Adipocyte (in vitro differentiated cells): ENCODE measurements at regions not wholly inside any gene's neighbourhood (a gene's known extent, or its start where the extent isn't known, plus 50 kb on each side); places are given as distances from the start of the nearest gene placed in this dataset.

ENCODE experiments used
- DNase-seq: peaks from one replicate; pipeline ENCODE4 v3.0.0-alpha.2; 2015; ENCODE audit warnings: low read depth
- H3K27me3 ChIP-seq: replicated peaks from 2 replicates; pipeline ENCODE4 v1.7.0; 2013; ENCODE audit warnings: mild to moderate bottlenecking, low read length, moderate library complexity; ENCODE audit not compliant: control insufficient read depth, insufficient read depth
- H3K36me3 ChIP-seq: 2 replicates; pipeline ENCODE4 v1.7.0; 2013; ENCODE audit warnings: low read length, mild to moderate bottlenecking, moderate library complexity; ENCODE audit not compliant: control insufficient read depth, insufficient read depth, severe bottlenecking
- H3K4me1 ChIP-seq: 2 replicates; pipeline ENCODE4 v1.7.0; 2013; ENCODE audit warnings: mild to moderate bottlenecking, low read length, moderate library complexity; ENCODE audit not compliant: control insufficient read depth, insufficient read depth
- H3K4me3 ChIP-seq: 2 replicates; pipeline ENCODE4 v1.7.0; 2013; ENCODE audit warnings: mild to moderate bottlenecking, low read length, moderate library complexity
- H3K9ac ChIP-seq: 2 replicates; pipeline ENCODE4 v1.7.0; 2013; ENCODE audit warnings: mild to moderate bottlenecking, low read length, moderate library complexity
- H3K9me3 ChIP-seq: 2 replicates; pipeline ENCODE4 v1.7.0; 2013; ENCODE audit warnings: mild to moderate bottlenecking, low read length, moderate library complexity; ENCODE audit not compliant: control insufficient read depth

DNA sequence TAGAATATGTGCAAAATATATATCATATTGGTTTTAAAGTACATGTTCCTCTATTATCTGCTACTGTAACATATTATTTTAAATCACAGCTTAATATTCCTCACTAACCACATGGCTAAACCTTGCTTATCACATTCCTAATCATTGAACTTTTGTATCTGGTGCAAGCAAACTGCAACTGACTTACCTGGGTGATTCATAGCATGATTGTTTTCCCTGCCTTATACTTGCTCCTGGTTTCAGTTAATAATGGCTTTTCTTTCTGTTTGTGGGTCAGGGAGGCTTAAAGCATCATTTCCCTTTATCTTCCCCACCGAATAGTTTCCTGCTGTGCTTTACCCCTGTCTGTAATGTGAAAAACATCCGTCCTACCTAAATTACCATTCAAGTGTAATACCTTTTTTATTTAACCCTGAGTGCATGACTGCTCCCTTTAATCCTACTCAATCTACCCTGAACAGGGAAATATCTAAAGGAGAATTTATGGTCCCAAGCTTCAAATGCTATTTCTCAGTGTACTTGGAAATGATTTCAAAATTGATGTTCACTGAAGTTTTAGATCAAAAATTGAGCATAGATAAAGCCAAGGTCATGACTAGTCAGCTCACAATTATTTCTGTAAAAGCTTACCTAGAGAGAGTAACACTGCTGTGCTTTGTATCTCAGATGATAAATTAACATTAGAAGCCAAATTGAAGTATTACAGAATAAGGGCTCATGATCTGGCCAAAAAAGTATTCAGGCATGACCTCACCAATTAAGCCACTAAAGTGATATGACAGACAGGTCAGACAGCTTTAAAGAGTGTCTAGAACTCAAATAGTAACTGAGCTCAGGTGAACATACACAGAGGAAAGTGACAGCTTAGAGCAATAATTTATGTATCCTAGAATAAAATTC is 507.1 kb downstream of the BRINP3 start:
- H3K27me3 ChIP-seq: no peaks in the 10 kb centered on the region
- H3K36me3 ChIP-seq: no peaks in the 10 kb centered on the region
- no peak for DNase-seq
- H3K9ac ChIP-seq: no peak overlapping the region
- H3K4me1 ChIP-seq: no peaks in the 10 kb centered on the region
- peaks cover 8% of the 10 kb centered on the region for H3K9me3 ChIP-seq
- H3K4me3 ChIP-seq: no peak overlapping the region

DNA sequence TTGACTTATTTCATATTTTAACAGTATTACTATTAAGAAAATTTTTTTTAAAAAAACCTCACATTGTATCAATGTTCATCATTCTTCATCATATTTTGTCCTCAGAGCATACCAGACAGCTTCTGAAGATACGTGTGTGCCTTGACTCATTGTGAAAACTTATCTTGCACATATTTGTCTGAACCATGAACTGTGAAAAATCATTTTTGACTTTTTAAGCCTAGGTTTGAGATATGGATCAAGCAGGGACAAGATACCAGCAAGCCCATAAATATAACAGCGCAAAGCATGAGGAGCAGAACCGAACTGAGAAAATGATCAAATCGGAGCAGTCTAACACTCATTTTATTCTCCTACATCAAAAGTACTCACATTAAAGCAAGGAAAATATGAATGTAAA is 506.0 kb downstream of the BRINP3 start:
- H3K27me3 ChIP-seq: no peaks in the 10 kb centered on the region
- no peak for DNase-seq
- no peaks in the 10 kb centered on the region for H3K36me3 ChIP-seq
- peaks cover 18% of the 10 kb centered on the region for H3K9me3 ChIP-seq
- H3K4me1 ChIP-seq: no peaks in the 10 kb centered on the region
- no peak overlapping the region for H3K9ac ChIP-seq
- no peak overlapping the region for H3K4me3 ChIP-seq

DNA sequence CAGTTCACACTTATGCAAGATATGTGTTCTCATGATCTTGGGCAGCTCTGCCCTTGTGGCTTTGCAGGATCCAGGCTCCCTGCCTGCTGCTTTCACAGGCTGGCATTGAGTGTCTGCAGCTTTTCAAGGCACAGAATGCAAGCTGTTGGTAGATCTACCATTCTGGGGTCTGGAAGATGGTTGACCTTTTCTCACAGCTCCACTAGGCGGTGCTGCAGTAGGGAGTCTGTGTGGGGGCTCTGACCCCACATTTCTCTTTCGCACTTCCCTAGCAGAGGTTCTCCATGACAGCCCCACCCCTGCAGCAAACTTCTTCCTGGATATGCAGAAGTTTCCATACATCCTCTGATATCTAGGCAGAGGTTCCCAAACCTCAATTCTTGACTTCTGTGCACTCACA is 500.5 kb downstream of the BRINP3 start:
- Histone ChIP-seq H3K36me3 (no peaks in the 10 kb centered on the region), H3K27me3 (no peaks in the 10 kb centered on the region), H3K9me3 (peaks cover 18% of the 10 kb centered on the region), H3K4me1 (no peaks in the 10 kb centered on the region), H3K4me3 (no peak overlapping the region), H3K9ac (no peak overlapping the region)
- no peak for DNase-seq

DNA sequence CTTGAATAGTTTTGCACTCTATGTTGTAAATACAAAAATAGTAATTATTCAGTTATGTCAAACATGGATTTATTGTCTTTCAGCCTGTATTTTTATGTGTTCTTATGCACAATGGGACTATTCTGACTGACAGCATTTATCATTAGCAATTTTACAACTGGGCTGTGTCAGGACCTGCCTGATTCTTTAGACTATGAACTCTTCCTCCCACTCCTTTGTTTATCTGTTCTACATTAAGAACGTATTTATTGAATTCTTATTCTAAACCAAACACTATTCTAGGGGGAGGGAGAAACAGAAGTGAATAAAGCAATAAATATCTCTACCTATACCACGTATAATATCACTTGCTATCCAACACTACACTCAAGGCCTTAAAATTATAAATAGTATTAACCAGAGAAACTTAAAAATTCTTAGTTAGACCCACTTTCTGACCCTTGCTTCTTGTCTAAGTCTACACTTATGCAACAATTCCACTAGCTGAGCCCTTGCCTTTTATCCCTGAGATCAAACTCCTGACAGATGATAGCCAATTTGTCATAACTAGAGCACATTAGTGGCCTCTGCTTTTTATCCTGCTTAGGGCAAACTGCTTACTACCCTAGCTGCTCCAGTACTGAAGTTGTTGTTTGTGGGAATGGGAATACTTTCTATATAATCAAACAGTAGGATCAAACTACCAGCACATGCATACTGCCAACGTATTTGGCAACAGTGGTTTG is 494.3 kb downstream of the BRINP3 start:
- H3K9ac ChIP-seq: no peak overlapping the region
- DNase-seq: no peak
- no peaks in the 10 kb centered on the region for H3K36me3 ChIP-seq
- no peaks in the 10 kb centered on the region for H3K4me1 ChIP-seq
- no peaks in the 10 kb centered on the region for H3K9me3 ChIP-seq
- no peaks in the 10 kb centered on the region for H3K27me3 ChIP-seq
- no peak overlapping the region for H3K4me3 ChIP-seq

DNA sequence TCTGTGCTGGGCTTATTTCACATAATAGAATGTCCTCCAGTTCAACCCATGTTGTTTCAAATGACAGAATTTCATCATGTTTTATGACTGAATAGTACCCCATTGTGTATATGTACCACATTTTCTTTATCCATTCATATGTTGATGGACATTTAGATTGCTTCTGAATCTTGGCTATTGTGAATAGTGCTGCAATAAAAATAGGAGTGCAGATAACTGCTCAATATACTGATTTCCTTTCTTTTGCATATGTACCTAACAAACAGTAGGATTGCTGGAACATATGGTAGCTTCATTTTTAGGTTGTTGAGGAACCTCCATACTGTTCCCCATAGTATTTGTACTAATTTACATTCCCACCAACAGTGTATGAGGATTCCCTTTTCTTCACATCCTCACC is 491.1 kb downstream of the BRINP3 start:
- Histone ChIP-seq H3K4me3 (no peak overlapping the region), H3K4me1 (no peaks in the 10 kb centered on the region), H3K9me3 (peaks cover 11% of the 10 kb centered on the region), H3K27me3 (no peaks in the 10 kb centered on the region), H3K36me3 (no peaks in the 10 kb centered on the region), H3K9ac (no peak overlapping the region)
- no peak for DNase-seq

DNA sequence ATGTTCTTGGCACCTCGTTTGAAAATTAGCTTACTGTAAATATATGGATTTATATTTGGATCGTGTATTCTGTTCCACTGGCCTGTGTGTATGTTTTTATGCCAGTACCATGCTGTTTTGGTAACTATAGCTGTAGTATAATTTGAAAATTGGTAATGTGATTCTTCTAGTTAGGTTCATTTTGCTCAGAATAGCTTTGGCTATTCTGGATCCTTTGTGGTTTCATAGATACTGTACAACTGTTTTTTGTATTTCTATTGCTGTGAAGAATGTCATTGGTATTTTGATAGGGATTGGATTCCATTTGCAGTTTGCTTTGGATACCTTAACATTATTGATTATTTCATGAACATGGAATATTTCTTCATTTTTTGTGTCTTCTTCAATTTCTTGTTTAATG is 490.2 kb downstream of the BRINP3 start:
- Histone ChIP-seq H3K36me3 (no peaks in the 10 kb centered on the region), H3K9me3 (peaks cover 14% of the 10 kb centered on the region), H3K4me1 (no peaks in the 10 kb centered on the region), H3K27me3 (no peaks in the 10 kb centered on the region), H3K9ac (no peak overlapping the region), H3K4me3 (no peak overlapping the region)
- no peak for DNase-seq

DNA sequence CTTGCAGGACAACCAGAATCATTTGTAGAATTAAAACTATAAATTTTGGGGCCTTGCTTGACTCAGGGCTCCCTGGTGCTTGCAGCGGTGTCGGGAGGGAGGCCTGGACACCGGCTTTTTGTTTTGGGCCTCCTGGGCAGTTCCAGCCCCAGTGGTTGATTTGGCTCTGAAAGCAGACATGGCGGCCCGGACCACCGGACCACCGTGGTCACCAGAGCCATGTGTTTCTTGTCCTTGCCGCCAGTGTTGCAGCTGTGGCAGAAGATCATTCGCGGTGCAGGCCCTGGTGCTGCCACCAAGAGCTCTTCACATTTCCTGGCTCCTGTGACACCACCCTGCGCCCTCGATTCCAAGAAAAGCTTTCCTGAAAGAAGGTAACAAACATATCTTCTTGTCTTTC is 484.8 kb downstream of the BRINP3 start:
- Histone ChIP-seq H3K9ac (no peak overlapping the region), H3K4me3 (no peak overlapping the region), H3K9me3 (peaks cover 14% of the 10 kb centered on the region), H3K36me3 (no peaks in the 10 kb centered on the region), H3K27me3 (no peaks in the 10 kb centered on the region), H3K4me1 (no peaks in the 10 kb centered on the region)
- no peak for DNase-seq

DNA sequence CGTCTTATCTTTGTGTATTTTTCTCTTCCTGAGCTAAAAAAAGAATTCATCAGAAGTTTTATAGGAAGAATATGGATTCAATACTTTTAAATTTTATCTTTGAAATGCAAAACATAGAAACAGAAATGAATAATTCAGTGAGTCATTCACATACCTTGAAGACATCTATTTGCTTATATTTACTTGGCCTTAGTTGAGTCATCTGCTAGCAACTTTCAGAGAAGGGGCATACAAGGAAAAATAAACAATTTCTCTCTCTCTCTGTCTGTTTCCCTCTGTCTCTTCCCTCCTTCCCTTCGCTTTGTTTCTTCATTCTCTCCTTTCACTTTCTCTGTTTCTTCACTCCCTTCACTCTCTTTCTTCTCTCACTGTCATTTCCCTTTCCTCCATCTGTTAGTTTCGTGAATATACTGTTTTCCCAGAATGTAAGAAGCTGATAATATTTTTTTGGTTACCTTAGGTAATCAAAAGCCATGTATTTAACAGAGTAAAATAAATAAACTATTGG is 477.2 kb downstream of the BRINP3 start:
- Histone ChIP-seq H3K9me3 (no peaks in the 10 kb centered on the region), H3K36me3 (no peaks in the 10 kb centered on the region), H3K4me3 (no peak overlapping the region), H3K27me3 (no peaks in the 10 kb centered on the region), H3K9ac (no peak overlapping the region), H3K4me1 (no peaks in the 10 kb centered on the region)
- peak; percentile 51 for DNase-seq

DNA sequence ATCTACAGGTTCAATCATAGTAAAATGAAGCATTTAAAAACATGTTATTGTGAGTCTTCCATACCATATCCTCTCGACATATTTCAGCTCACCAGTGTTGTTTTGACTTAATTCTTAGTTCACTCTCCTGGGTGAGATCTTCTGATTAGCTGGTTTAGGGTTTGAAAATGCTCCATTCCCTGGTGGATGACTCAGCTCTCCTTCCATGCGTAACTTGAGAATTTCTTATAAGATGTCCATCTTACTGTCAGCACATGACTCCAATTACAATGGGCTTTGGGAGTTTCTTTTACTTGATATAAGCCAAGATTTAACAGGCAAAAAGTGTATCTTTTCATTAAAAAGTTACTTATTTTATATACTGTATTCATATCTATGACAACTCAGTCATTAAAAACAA is 476.5 kb downstream of the BRINP3 start:
- DNase-seq: no peak
- Histone ChIP-seq H3K27me3 (no peaks in the 10 kb centered on the region), H3K36me3 (no peaks in the 10 kb centered on the region), H3K4me3 (no peak overlapping the region), H3K9ac (no peak overlapping the region), H3K4me1 (no peaks in the 10 kb centered on the region), H3K9me3 (no peaks in the 10 kb centered on the region)

DNA sequence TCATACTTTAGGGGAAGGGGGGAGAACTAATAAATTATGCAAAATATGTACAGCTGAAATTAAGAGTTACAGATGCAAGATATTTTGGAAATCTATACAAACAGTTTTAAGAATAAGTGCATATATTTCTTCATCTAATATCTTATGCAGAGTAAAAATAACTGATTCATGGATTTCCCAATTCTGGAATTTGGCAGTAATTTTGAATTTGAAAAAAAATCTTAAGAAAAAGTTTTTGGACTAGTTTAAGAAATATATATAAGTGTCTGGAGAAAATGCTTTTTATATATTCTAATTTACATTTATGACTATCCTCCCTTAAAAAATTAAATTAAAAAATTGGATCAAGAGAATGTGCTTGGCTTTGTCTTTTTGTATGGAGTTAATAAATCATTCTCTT is 474.3 kb downstream of the BRINP3 start:
- no peaks in the 10 kb centered on the region for H3K36me3 ChIP-seq
- no peak overlapping the region for H3K4me3 ChIP-seq
- no peaks in the 10 kb centered on the region for H3K9me3 ChIP-seq
- no peak overlapping the region for H3K9ac ChIP-seq
- H3K27me3 ChIP-seq: no peaks in the 10 kb centered on the region
- no peak for DNase-seq
- no peaks in the 10 kb centered on the region for H3K4me1 ChIP-seq

DNA sequence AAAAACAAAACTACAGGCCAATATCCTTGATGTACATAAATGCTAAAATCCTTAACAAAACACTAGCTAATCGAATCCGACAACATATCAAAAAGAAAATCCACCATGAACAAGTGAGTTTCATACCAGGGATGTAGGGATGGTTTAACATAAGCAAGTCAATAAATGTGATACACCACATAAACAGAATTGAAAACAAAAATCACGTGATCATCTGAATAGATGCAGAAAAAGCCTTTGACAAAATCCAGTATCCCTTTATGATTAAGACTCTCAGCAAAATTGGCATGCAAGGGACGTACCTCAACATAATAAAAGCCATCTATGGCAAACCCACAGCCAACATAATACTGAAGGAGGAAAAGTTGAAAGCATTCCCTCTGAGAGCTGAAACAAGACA is 466.1 kb downstream of the BRINP3 start:
- no peak for DNase-seq
- no peaks in the 10 kb centered on the region for H3K9me3 ChIP-seq
- H3K27me3 ChIP-seq: no peaks in the 10 kb centered on the region
- no peaks in the 10 kb centered on the region for H3K4me1 ChIP-seq
- H3K4me3 ChIP-seq: no peak overlapping the region
- H3K36me3 ChIP-seq: no peaks in the 10 kb centered on the region
- no peak overlapping the region for H3K9ac ChIP-seq
